C4-2B (cell line): ENCODE measurements at regions not wholly inside any gene's neighbourhood (a gene's known extent, or its start where the extent isn't known, plus 50 kb on each side); places are given as distances from the start of the nearest gene placed in this dataset.
"Not testable (repeated sequence)": the region's sequence is repeated elsewhere in the genome, so short reads cannot be mapped to it uniquely, and the experiment has no call there.

Experiments
- H3K27ac ChIP-seq: fragments of 450-650 bp; 2 replicates; pipeline ENCODE4 v1.5.1; 2017
- ZFX ChIP-seq: fragments of 450-650 bp; IDR thresholded peaks from 2 replicates; pipeline ENCODE4 v1.6.1; 2017
- TF ChIP-seq, protein P1 (sequence below): fragments of 450-650 bp; conservative IDR thresholded peaks from 2 replicates; pipeline ENCODE4 v1.5.1; 2017; ENCODE audit warnings: mild to moderate bottlenecking

DNA sequence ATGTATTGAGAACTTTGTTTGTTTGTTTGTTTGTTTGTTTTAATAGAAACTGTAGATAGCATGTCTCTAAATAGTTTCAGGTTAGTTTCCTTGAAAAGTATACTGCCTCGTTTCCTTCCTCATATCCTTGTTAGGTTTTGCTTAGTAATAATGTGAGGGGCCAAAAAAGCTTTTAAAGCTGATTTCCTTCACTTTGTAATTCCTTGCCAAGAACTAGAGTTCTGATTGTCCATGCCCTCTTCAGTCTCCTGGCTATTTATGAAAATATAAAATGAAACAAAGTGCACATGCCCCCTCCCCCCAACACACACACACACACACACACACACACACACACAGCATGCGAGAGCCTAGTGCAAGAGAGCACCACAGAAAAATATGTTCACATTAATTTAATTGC, 115.8 kb downstream of the FZD1 start:
- H3K27ac ChIP-seq = no peak overlapping the region
- no peak for TF ChIP-seq ZFX
- TF ChIP-seq, protein P1, sequence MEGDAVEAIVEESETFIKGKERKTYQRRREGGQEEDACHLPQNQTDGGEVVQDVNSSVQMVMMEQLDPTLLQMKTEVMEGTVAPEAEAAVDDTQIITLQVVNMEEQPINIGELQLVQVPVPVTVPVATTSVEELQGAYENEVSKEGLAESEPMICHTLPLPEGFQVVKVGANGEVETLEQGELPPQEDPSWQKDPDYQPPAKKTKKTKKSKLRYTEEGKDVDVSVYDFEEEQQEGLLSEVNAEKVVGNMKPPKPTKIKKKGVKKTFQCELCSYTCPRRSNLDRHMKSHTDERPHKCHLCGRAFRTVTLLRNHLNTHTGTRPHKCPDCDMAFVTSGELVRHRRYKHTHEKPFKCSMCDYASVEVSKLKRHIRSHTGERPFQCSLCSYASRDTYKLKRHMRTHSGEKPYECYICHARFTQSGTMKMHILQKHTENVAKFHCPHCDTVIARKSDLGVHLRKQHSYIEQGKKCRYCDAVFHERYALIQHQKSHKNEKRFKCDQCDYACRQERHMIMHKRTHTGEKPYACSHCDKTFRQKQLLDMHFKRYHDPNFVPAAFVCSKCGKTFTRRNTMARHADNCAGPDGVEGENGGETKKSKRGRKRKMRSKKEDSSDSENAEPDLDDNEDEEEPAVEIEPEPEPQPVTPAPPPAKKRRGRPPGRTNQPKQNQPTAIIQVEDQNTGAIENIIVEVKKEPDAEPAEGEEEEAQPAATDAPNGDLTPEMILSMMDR = no peak

DNA sequence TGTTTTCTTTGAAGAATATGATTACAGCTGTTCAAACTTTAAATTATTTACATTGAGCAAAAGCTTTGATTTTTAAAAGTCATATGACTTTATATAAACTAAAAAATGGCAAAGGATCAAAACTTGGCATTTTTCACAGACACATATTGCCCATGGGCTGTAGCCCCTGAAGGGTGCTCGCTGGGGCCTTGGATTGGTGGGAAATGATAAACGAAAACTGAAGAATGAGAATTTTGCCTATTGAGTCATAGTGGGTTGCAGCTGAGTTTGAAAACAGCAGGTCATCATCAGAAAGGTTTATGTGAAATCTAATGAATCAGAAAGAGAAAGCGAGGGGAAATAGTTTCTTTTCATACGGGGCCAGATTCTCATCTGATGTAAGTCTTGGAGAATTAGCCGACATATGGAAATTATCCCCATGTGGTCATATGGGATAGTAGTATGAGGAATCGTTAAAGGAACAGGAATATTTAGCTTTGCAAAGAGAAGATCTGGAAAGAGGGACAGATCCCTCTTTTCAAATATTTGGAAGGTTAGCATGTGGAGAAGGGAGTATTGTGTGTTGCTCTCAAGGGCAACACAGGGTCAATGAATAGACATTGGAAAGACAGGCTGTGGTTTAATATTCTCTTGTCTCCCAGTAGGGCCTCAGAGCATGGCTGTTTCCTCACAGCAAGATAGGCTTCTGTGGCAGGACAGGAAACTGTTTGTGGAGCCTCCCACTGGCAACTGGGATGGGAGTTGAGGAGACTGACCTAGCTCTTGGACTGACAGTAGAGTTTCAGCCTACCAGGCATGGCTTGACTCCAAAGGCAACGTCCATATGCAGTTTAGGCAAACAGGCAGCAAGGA, 119.0 kb downstream of the FZD1 start:
- no peak for TF ChIP-seq ZFX
- TF ChIP-seq, protein P1 = no peak
- H3K27ac ChIP-seq = no peak overlapping the region

DNA sequence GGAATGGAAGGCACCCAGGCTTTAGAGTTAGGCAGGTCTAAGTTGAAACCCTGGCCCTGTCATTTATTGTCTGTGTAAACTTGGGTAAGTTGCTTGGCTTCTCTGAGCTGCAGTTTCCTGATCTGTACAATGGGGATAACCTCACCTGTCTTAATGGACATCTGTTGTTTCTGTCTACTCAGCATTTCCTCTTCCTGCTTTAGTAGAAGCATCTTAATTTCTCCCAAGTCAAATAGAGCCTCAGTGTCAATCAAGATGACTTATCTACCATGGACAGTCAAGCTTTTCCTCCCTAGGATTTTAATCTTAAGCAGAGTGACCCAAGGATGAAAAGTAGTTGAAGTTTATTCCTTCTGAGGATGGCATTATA, 119.7 kb downstream of the FZD1 start:
- no peak overlapping the region for H3K27ac ChIP-seq
- TF ChIP-seq ZFX = no peak
- TF ChIP-seq, protein P1 = no peak

DNA sequence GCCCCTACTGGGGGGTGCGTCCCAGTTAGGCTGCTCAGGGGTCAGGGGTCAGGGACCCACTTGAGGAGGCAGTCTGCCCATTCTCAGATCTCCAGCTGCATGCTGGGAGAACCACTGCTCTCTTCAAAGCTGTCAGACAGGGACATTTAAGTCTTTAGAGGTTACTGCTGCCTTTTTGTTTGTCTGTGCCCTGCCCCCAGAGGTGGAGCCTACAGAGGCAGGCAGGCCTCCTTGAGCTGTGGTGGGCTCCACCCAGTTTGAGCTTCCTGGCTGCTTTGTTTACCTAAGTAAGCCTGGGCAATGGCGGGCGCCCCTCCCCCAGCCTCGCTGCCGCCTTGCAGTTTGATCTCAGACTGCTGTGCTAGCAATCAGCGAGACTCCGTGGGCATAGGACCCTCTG, 130.5 kb downstream of the FZD1 start:
- H3K27ac ChIP-seq = not testable (repeated sequence)

DNA sequence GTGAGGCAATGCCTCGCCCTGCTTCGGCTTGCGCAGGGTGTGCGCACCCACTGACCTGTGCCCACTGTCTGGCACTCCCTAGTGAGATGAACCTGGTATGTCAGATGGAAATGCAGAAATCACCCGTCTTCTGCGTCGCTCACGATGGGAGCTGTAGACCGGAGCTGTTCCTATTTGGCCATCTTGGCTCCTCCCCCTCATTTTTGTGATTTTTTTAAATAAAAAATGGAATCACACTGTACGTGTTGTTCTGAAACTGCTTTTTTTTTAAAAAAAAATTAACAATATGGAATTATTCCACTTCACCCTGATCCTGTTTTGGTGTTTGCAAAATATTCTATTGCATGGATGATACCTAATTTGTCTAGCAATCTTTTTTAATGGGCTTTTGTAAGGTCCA, 131.1 kb downstream of the FZD1 start:
- H3K27ac ChIP-seq = not testable (repeated sequence)

DNA sequence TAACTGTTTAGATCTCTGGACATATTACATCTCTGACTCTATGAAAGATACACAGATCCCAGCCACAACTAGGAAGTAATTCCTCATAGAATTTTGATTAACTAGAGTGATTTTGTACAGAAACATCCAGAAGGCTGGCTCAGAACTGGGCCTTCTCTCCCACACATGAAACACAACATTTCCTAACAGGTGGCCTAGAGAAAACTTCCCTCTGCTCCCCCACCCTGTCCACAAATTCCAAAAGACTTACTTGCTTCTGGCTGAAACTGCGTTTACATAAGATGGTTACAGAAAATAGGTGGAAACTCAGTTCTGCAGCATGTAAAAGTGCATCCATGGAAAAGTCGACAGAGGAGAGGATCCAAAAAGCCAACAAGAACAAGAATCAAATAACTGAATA, 132.9 kb downstream of the FZD1 start:
- TF ChIP-seq, protein P1 = no peak
- H3K27ac ChIP-seq = no peak overlapping the region

DNA sequence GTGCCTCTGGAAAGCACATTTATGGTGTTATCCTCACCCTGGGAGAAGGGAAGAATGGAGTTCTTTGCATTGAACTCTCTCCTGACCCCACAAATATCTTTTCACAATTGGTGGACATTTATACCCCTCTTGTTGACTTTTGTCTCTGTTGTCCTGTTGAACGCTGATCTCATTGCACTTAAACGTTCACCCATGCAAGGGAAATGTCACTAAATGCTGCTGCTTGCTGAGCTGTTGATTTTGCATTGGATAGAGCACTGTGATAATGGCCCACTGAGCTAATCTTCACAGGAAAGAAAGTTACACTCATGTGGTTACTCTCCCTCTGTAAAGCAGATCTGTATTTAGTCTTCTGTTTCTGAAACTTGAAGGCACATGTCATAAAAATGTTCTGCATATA, 133.4 kb downstream of the FZD1 start:
- no peak for TF ChIP-seq ZFX
- TF ChIP-seq, protein P1 = no peak
- H3K27ac ChIP-seq = no peak overlapping the region

DNA sequence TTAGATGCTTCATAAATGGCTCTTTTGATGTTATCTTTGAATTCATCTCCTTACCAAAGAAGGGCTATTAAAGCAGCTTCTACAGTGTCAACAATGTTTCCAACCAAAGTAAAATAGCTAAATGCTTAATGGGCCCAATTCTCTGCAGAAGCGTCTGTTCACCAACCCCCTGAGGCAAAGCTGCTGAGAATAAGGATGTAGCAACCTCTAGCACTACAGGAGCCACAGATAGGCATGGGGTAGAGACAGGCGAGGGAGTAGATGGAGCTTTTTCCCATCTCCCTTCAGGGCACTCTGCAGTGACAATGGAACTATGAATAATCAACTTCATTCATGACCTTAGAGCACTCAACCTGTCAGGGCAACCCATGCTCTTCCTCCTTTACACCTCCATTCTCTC, 134.1 kb downstream of the FZD1 start:
- TF ChIP-seq, protein P1 = no peak
- no peak for TF ChIP-seq ZFX
- no peak overlapping the region for H3K27ac ChIP-seq
